Transverse colon (tissue), 4 donors: ENCODE measurements at regions not wholly inside any gene's neighbourhood (a gene's known extent, or its start where the extent isn't known, plus 50 kb on each side); places are given as distances from the start of the nearest gene placed in this dataset.

Source experiments
- DNase-seq: peaks from one replicate; pipeline ENCODE4 v3.0.0-alpha.2; 2019
- H3K27ac ChIP-seq, 4 donors: fragments of 200-600 bp; sonication (generic); 2 replicates each; pipeline ENCODE4 v1.5.1; 2016 to 2018; ENCODE audit warnings: inconsistent platforms in 4 of 4
- H3K27me3 ChIP-seq: fragments of 200-600 bp; sonication (generic); 2 replicates; pipeline ENCODE4 v1.5.1; 2017; ENCODE audit warnings: inconsistent platforms
- H3K36me3 ChIP-seq, 4 donors: fragments of 200-600 bp; sonication (generic); 2 replicates each; pipeline ENCODE4 v1.5.1; 2017 to 2019; ENCODE audit warnings: inconsistent platforms in 4 of 4
- H3K4me1 ChIP-seq, 4 donors: fragments of 200-600 bp; sonication (generic); 2 replicates each; pipeline ENCODE4 v1.5.1; 2017 to 2020; ENCODE audit warnings: inconsistent platforms in 4 of 4
- H3K4me3 ChIP-seq, 4 donors: fragments of 200-600 bp; sonication (generic); 1 replicate in 1 of 4; 2 replicates in 3 of 4; pipeline versions ENCODE4 v1.5.1 to v1.6.1; 2017 to 2019; ENCODE audit warnings: inconsistent platforms in 4 of 4
- H3K9me3 ChIP-seq, 2 donors: fragments of 200-600 bp; sonication (generic); 2 replicates each; pipeline ENCODE4 v1.5.1; 2017 to 2019; ENCODE audit warnings: inconsistent platforms in 2 of 2
- CTCF ChIP-seq, 5 experiments: fragments of 200-600 bp in 3 of 5; fragments of 450-650 bp in 2 of 5; sonication (generic) in 3 of 5; IDR thresholded peaks; 1 replicate in 2 of 5; 2 replicates in 3 of 5; pipeline ENCODE4 v1.5.1; 2016 to 2017; ENCODE audit warnings: antibody characterized with exemption in 5 of 5, inconsistent platforms in 3 of 5, mild to moderate bottlenecking in 2 of 5, moderate library complexity in 1 of 5
- EP300 ChIP-seq: sonication (generic); formaldehyde crosslinking; IDR thresholded peaks from one replicate; pipeline ENCODE4 v1.6.1; 2017; ENCODE audit warnings: antibody characterized with exemption, low read depth
- POLR2A ChIP-seq: fragments of 450-650 bp; IDR thresholded peaks from one replicate; pipeline ENCODE4 v1.6.1; 2016; ENCODE audit warnings: antibody characterized with exemption, mild to moderate bottlenecking, moderate library complexity
- POLR2AphosphoS5 ChIP-seq, 3 donors: sonication (generic); formaldehyde crosslinking; IDR thresholded peaks; one replicate each; pipeline ENCODE4 v1.6.1; 2016; ENCODE audit warnings: antibody characterized with exemption in 3 of 3
- WGBS, 2 donors: methylation state at CpG; one replicate each; pipeline ENCODE4 v1.1.5; 2018; ENCODE audit warnings: low coverage in 1 of 2; 5-methylcytosine and 5-hydroxymethylcytosine counted together
- in situ Hi-C, 4 donors: fragments of 200-750 bp; cut with MboI; loops; one replicate each; pipeline versions ENCODE4 v1.15.0 to v1.15.1; 2017; ENCODE audit warnings: low sequenced_read_pairs in 3 of 4, low pct_ligation_motif_present in 1 of 4, low pct_unique_long_range_greater_than_20kb in 1 of 4
- intact Hi-C: fragments of 100-400 bp; cut with DNase I; formaldehyde crosslinking; loops from one replicate; pipeline ENCODE4 v1.15.1; 2023; ENCODE audit warnings: low total_unique reads

- Histone ChIP-seq H3K27ac (peak overlapping the region; percentile 1 to 69 (median 44)), H3K4me1 (peaks cover 0 to 7% (median 5%) of the 10 kb centered on the region in 4 donors), H3K36me3 (no peaks in the 10 kb centered on the region), H3K9me3 (no peaks in the 10 kb centered on the region), H3K27me3 (no peaks in the 10 kb centered on the region), H3K4me3 (no peak overlapping the region)
- WGBS, 2 donors = 70 to 88% methylated on average over 7 to 10 of the region's 11 CpGs
- intact Hi-C loops = no loop called here
- no peak for DNase-seq
- in situ Hi-C loops = no loop called here
- TF ChIP-seq EP300 = no peak
- TF ChIP-seq POLR2A = no peak
- no peak for TF ChIP-seq CTCF (IDR thresholded peaks at IDR 0.05)
- no peak for TF ChIP-seq POLR2AphosphoS5 (IDR thresholded peaks at IDR 0.05)
These were observed 53.6 kb upstream of the CAB39 start for GRCh38 chr2:230658877-230659652.

- peak overlapping the region; percentile 38 to 69 (median 56) for H3K27ac ChIP-seq
- in situ Hi-C loops = no loop called here
- intact Hi-C loops = no loop called here
- no peaks in the 10 kb centered on the region for H3K27me3 ChIP-seq
- H3K36me3 ChIP-seq = no peaks in the 10 kb centered on the region
- WGBS, 2 donors = 69% methylated on average over 15 of the region's 15 CpGs; no CpG with 5 or more reads in 1 of the 2 donors
- peak; percentile 79 for DNase-seq
- TF ChIP-seq POLR2AphosphoS5 (IDR thresholded peaks at IDR 0.05) = no peak
- TF ChIP-seq CTCF (IDR thresholded peaks at IDR 0.05) = no peak
- no peak for TF ChIP-seq POLR2A
- no peak for TF ChIP-seq EP300
- H3K4me3 ChIP-seq = no peak overlapping the region
- H3K9me3 ChIP-seq = no peaks in the 10 kb centered on the region
- H3K4me1 ChIP-seq = peaks cover 0 to 7% (median 5%) of the 10 kb centered on the region in 4 donors
These were observed 52.2 kb upstream of the CAB39 start for GRCh38 chr2:230660294-230661060.

GRCh38 chr2:230661072-230661957 lies 51.3 kb upstream of the CAB39 start:
- DNase-seq = no peak
- Histone ChIP-seq H3K4me3 (no peak overlapping the region), H3K27me3 (no peaks in the 10 kb centered on the region), H3K4me1 (peaks cover 0 to 9% (median 5%) of the 10 kb centered on the region in 4 donors), H3K9me3 (no peaks in the 10 kb centered on the region), H3K36me3 (no peaks in the 10 kb centered on the region), H3K27ac (peak overlapping the region; percentile 28 to 69 (median 44))
- in situ Hi-C loops (no loop called here), intact Hi-C loops (no loop called here)
- 68 to 78% methylated on average over 1 to 8 of the region's 8 CpGs for WGBS, 2 donors
- TF ChIP-seq CTCF (IDR thresholded peaks at IDR 0.05) (no peak), POLR2A (no peak), POLR2AphosphoS5 (IDR thresholded peaks at IDR 0.05) (no peak), EP300 (no peak)
